Caco-2 (cell line): ENCODE measurements at regions not wholly inside any gene's neighbourhood (a gene's known extent, or its start where the extent isn't known, plus 50 kb on each side); places are given as distances from the start of the nearest gene placed in this dataset.

Source experiments
- BruUV-seq: library from RNA; stranded (reverse); fragments of 400-500 nt; replicated peaks from 2 replicates; lab custom pipeline; 2021; lab: Mats Ljungman, UMichigan
- CTCF ChIA-PET: fragments of 300-600 bp; sonication (Branson Sonifier 250); formaldehyde crosslinking; loops from one replicate; lab custom pipeline; 2022; ENCODE audit warnings: antibody characterized with exemption; lab: Charles Lee
- POLR2A ChIA-PET: fragments of 300-600 bp; sonication (Branson Sonifier 250); formaldehyde crosslinking; loops from one replicate; lab custom pipeline; 2022; ENCODE audit warnings: antibody characterized with exemption; lab: Charles Lee
- DNase-seq, 2 experiments: peaks; one replicate each; pipeline versions ENCODE4 v3.0.0 to v3.0.0-alpha.2; 2020 to 2022
- H3K27me3 ChIP-seq: replicated peaks from 2 replicates; pipeline ENCODE4 v1.6.0; 2011; ENCODE audit warnings: low read length; ENCODE audit not compliant: control insufficient read depth, insufficient read depth
- H3K36me3 ChIP-seq: 2 replicates; pipeline ENCODE4 v1.5.1; 2011; ENCODE audit warnings: low read length; ENCODE audit not compliant: control insufficient read depth, insufficient read depth
- H3K4me1 ChIP-seq: fragments of 250-450 bp; sonication (Bioruptor Pico); 2 replicates; pipeline ENCODE4 v1.5.1; 2020; ENCODE audit warnings: mild to moderate bottlenecking
- H3K4me3 ChIP-seq: 2 replicates; pipeline ENCODE4 v1.5.1; 2011; ENCODE audit warnings: low read depth, mild to moderate bottlenecking, control low read depth, low read length
- H3K9me3 ChIP-seq: fragments of 250-450 bp; sonication (Bioruptor Pico); 2 replicates; pipeline ENCODE4 v1.5.1; 2020; ENCODE audit warnings: mild to moderate bottlenecking, moderate library complexity
- H3K27ac Mint-ChIP-seq: one replicate; pipeline ENCODE4 v1.8.0; 2022; ENCODE audit warnings: mixed read lengths; ENCODE audit not compliant: unreplicated experiment
- H3K27me3 Mint-ChIP-seq: one replicate; pipeline ENCODE4 v1.8.0; 2022; ENCODE audit warnings: mixed read lengths; ENCODE audit not compliant: insufficient read depth, unreplicated experiment
- H3K36me3 Mint-ChIP-seq: one replicate; pipeline ENCODE4 v1.8.0; 2022; ENCODE audit warnings: mild to moderate bottlenecking, mixed read lengths; ENCODE audit not compliant: insufficient read depth, unreplicated experiment
- H3K4me1 Mint-ChIP-seq: one replicate; pipeline ENCODE4 v1.8.0; 2022; ENCODE audit warnings: low read depth, mixed read lengths; ENCODE audit not compliant: unreplicated experiment
- H3K4me3 Mint-ChIP-seq: one replicate; pipeline ENCODE4 v1.8.0; 2022; ENCODE audit warnings: mild to moderate bottlenecking, moderate library complexity, mixed read lengths; ENCODE audit not compliant: unreplicated experiment
- H3K9me3 Mint-ChIP-seq: one replicate; pipeline ENCODE4 v1.8.0; 2022; ENCODE audit warnings: mixed read lengths; ENCODE audit not compliant: unreplicated experiment
- CTCF ChIP-seq, 2 experiments: fragments of 200-600 bp in 1 of 2; IDR thresholded peaks; 1 replicate in 1 of 2; 2 replicates in 1 of 2; pipeline versions ENCODE4 v1.5.1 to v1.8.0; 2011 to 2022; ENCODE audit warnings: antibody characterized with exemption in 1 of 2, control low read depth in 1 of 2, inconsistent platforms in 1 of 2, low read depth in 1 of 2, low read length in 1 of 2, mild to moderate bottlenecking in 1 of 2, moderate library complexity in 1 of 2; ENCODE audit not compliant: insufficient read depth in 1 of 2, severe bottlenecking in 1 of 2, unreplicated experiment in 1 of 2
- intact Hi-C: fragments of 100-400 bp; cut with micrococcal nuclease; formaldehyde crosslinking; loops from one replicate; pipeline ENCODE4 v1.10.0; 2022; ENCODE audit not compliant: unreplicated experiment

DNA sequence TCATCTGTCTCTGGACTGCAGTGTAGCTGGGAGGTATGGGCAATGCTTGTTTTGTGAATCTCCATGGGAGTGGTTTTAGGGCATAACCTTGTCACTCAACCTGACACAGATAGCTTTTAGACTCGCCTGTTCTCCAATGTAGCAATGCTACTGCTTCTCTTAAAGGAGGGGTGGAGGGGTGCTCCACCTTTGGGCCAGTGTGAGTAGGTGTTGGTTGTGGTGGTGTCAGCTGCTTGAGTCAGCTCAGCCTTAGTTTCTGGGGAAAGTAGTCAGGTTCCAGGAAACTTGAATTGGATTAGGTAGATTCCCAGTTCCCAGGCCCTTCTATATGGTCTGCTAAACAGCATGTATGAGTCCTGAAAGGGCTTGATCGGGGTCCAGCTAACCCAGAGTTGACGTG, 91.1 kb upstream of the PLPPR1 start:
- Histone ChIP-seq H3K9me3 (no peaks in the 10 kb centered on the region; the same call in 1 of the 2 replicates), H3K27me3 (no peaks in the 10 kb centered on the region)

DNA sequence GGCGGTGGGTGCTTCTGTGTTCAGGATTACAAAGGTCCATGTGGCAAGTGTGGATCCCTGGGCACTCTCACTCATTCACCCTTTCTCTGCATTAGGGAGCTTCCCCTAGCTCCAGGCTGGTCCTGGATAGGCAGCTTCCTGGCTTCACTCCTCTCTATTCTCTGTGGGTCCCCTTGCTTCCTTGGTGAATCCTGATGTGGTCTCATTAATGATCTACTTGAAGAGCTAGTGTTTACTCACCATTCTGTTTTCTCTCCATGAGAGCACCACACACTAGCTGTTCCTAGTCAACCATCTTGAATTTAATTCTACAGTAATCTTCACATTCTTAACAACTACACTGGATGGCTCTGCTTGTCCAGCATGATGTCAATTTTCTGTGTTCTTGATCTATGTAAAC, 90.0 kb upstream of the PLPPR1 start:
- no peaks in the 10 kb centered on the region for H3K36me3 Mint-ChIP-seq
- H3K4me3 ChIP-seq = no peak overlapping the region
- no peak overlapping the region for H3K4me3 Mint-ChIP-seq
- intact Hi-C loops = no loop called here
- no peaks in the 10 kb centered on the region for H3K36me3 ChIP-seq
- no peaks in the 10 kb centered on the region for H3K4me1 Mint-ChIP-seq
- no peaks in the 10 kb centered on the region; the same call in 1 of the 2 replicates for H3K9me3 ChIP-seq
- no peak overlapping the region for H3K27ac Mint-ChIP-seq
- TF ChIP-seq CTCF (IDR thresholded peaks at IDR 0.05; ENCODE audit: insufficient read depth in 1 of 2, low read depth in 1 of 2, low read length in 1 of 2, severe bottlenecking in 1 of 2, unreplicated experiment in 1 of 2) = no peak
- ChIA-PET CTCF (no interaction called here), POLR2A (no interaction called here)
- no peaks in the 10 kb centered on the region for H3K27me3 ChIP-seq
- no peaks in the 10 kb centered on the region for H3K27me3 Mint-ChIP-seq
- H3K9me3 Mint-ChIP-seq = no peaks in the 10 kb centered on the region
- no peaks in the 10 kb centered on the region for H3K4me1 ChIP-seq
- DNase-seq = no peak
- no TSS peak for BruUV-seq

More for the DNA sequence above, 91.1 kb upstream of the PLPPR1 start:
- DNase-seq = no peak
- no peaks in the 10 kb centered on the region for H3K36me3 Mint-ChIP-seq
- H3K36me3 ChIP-seq = no peaks in the 10 kb centered on the region
- no peaks in the 10 kb centered on the region for H3K27me3 Mint-ChIP-seq
- CTCF ChIA-PET = no interaction called here
- H3K4me3 Mint-ChIP-seq = no peak overlapping the region
- no peaks in the 10 kb centered on the region for H3K4me1 ChIP-seq
- no peak overlapping the region for H3K4me3 ChIP-seq
- no peak overlapping the region for H3K27ac Mint-ChIP-seq
- no peaks in the 10 kb centered on the region for H3K4me1 Mint-ChIP-seq
- intact Hi-C loops = no loop called here
- BruUV-seq = no TSS peak
- no peaks in the 10 kb centered on the region for H3K9me3 Mint-ChIP-seq
- no peak for TF ChIP-seq CTCF (IDR thresholded peaks at IDR 0.05; ENCODE audit: insufficient read depth in 1 of 2, low read depth in 1 of 2, low read length in 1 of 2, severe bottlenecking in 1 of 2, unreplicated experiment in 1 of 2)
- POLR2A ChIA-PET = no interaction called here

DNA sequence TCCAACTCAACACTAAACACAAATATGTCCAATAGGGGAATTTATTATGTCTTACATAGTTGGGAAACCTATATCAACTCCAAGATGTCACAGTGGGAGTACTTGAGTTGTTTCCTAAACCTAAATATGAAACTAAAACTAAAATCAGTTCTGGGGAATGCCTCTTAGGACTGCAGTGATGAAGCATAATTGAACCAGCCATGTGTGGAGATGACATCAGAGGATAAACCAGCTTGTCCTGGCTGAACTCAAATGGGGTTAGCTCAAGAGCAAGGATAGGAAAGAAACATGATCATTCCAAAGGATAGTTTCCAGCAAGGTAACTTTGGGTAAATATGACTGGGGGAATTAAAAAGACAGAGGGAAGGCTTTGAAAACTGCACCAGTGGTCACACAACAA, 88.9 kb upstream of the PLPPR1 start:
- Mint-ChIP-seq H3K27me3 (no peaks in the 10 kb centered on the region), H3K27ac (no peak overlapping the region), H3K9me3 (no peaks in the 10 kb centered on the region), H3K4me3 (no peak overlapping the region), H3K4me1 (no peaks in the 10 kb centered on the region), H3K36me3 (no peaks in the 10 kb centered on the region)
- no peak for DNase-seq
- no peaks in the 10 kb centered on the region; the same call in 1 of the 2 replicates for H3K9me3 ChIP-seq
- no peak for TF ChIP-seq CTCF (IDR thresholded peaks at IDR 0.05; ENCODE audit: insufficient read depth in 1 of 2, low read depth in 1 of 2, low read length in 1 of 2, severe bottlenecking in 1 of 2, unreplicated experiment in 1 of 2)
- no peaks in the 10 kb centered on the region for H3K4me1 ChIP-seq
- H3K36me3 ChIP-seq = no peaks in the 10 kb centered on the region
- H3K27me3 ChIP-seq = no peaks in the 10 kb centered on the region
- H3K4me3 ChIP-seq = no peak overlapping the region
- CTCF ChIA-PET = no interaction called here
- no TSS peak for BruUV-seq
- POLR2A ChIA-PET = no interaction called here
- intact Hi-C loops = no loop called here
